Activated T-cell treated with anti-CD3 and anti-CD28 coated beads, Interleukin-2, amount 50 U/mL, for 4 hours (primary cell): ENCODE measurements at regions not wholly inside any gene's neighbourhood (a gene's known extent, or its start where the extent isn't known, plus 50 kb on each side); places are given as distances from the start of the nearest gene placed in this dataset.

Source experiments
- ATAC-seq, 2 donors: fragments of 200-7000 bp; cut with Tn5 transposase; one replicate each; pipeline ENCODE4 v1.10.0; 2021
- DNase-seq: peaks from one replicate; pipeline ENCODE4 v3.0.0-alpha.2; 2020
- H3K27me3 Mint-ChIP-seq: one replicate; pipeline ENCODE4 v1.8.0; 2021; ENCODE audit warnings: low read depth, mixed read lengths
- H3K36me3 Mint-ChIP-seq: one replicate; pipeline ENCODE4 v1.8.0; 2022; ENCODE audit warnings: mixed read lengths; ENCODE audit not compliant: insufficient read depth
- H3K4me1 Mint-ChIP-seq: one replicate; pipeline ENCODE4 v1.8.0; 2021; ENCODE audit warnings: low read depth, mixed read lengths
- H3K4me3 Mint-ChIP-seq: one replicate; pipeline ENCODE4 v1.8.0; 2021; ENCODE audit warnings: mild to moderate bottlenecking, moderate library complexity, mixed read lengths
- H3K9me3 Mint-ChIP-seq: one replicate; pipeline ENCODE4 v1.8.0; 2021; ENCODE audit warnings: mixed read lengths

- Mint-ChIP-seq H3K9me3 (no peaks in the 10 kb centered on the region), H3K36me3 (no peaks in the 10 kb centered on the region)
Observed at GRCh38 chr2:191759680-191760079, 81.7 kb downstream of the NABP1 start.

DNA sequence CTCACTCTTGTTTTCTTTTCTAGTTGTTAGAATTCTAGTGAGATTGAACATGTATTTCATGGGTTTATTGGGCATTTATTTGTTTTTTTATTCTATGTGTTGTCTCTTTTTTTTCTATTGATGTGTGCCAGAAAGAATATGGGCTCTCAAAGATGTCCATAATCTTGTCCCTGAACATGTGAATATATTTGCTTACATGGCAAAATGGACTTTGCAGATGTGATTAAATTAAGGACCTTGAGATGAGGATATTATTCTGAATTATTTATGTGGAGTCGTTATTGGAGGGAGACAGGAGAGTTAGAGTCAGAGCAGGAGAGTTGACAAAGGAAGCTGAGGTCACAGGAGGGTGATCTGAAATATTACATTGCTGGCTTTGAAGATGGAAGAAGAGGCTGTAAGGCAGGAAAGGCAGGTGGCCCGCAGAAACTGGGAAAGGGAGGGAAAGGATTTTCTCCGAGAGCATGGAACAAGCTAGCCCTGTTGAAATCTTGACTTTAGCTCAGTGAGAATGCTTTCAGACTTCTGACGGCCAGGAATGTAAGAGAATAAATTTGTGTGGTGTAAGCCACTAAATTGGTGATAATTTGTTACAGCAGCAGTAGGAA is 82.8 kb downstream of the NABP1 start:
- Mint-ChIP-seq H3K4me3 (no peak overlapping the region), H3K27me3 (peaks cover 9% of the 10 kb centered on the region), H3K36me3 (no peaks in the 10 kb centered on the region), H3K4me1 (peaks cover 5% of the 10 kb centered on the region), H3K9me3 (no peaks in the 10 kb centered on the region)
- DNase-seq (no peak), ATAC-seq (no peak)

More at GRCh38 chr2:191759680-191760079, 81.7 kb downstream of the NABP1 start:
- Mint-ChIP-seq H3K4me1 (peaks cover 5% of the 10 kb centered on the region), H3K27me3 (peaks cover 9% of the 10 kb centered on the region), H3K4me3 (no peak overlapping the region)
- ATAC-seq (no peak), DNase-seq (no peak)

DNA sequence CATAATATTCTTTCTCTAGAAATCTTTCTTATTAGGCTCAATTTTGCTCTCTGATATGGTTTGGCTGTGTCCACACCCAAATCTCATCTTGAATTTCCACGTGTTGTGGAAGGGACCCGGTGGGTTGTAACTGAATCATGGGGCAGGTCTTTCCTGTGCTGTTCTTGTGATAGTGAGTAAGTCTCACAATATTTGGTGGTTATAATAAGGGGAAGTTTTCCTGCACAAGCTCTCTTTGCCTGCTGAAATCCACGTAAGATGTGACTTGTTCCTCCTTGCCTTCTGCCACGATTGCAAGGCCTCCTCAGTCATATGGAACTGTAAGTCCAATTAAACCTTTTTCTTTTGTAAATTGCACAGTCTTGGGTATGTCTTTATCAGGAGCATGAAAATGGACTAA is 73.8 kb downstream of the CAVIN2 start:
- H3K36me3 Mint-ChIP-seq, result no peaks in the 10 kb centered on the region
- DNase-seq (no peak), ATAC-seq (no peak)
- peaks cover 7% of the 10 kb centered on the region for H3K9me3 Mint-ChIP-seq
- H3K4me3 Mint-ChIP-seq, result no peak overlapping the region
- H3K4me1 Mint-ChIP-seq, result no peaks in the 10 kb centered on the region
- peaks cover 4% of the 10 kb centered on the region for H3K27me3 Mint-ChIP-seq

DNA sequence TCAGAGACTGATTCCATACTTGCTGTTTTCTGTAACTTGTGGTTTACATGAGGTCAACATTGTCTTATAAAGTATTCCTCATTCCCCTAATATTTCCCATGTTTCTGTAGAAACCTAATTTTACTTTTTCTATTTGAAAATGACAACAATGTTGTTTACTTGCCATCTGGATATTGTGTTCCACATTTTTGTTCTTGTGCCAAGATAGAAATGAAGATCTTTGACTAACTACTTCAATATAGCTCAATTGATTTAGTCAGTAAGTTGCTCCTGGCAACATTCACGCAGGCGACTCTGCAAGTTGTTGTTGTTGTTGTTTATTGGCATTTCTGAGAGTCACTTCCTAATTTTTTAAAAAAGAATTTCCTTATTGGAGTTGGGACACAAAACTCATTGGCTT is 69.5 kb downstream of the CAVIN2 start:
- ATAC-seq, result no peak
- Mint-ChIP-seq H3K27me3 (peaks cover 3% of the 10 kb centered on the region), H3K4me3 (no peak overlapping the region), H3K4me1 (no peaks in the 10 kb centered on the region), H3K9me3 (peaks cover 7% of the 10 kb centered on the region), H3K36me3 (no peaks in the 10 kb centered on the region)
- no peak for DNase-seq

DNA sequence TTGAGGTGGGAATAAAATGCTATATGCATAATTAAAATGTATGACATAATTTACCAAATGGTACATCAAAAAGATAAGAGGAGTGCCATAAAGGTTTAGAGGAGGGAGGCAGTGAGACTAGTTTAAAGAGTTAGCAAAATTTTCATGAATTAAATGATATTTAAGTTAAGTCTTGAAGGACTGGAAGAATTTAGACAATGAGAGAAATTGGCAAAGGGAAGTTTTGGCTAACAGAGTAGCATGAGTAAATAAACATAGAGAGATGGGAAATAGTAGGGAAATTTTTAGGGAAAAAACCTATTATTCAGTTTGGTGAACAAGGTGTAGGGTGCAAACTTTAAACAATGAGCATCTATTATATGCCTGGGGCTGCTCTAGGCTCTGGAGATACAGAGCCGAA is 68.8 kb downstream of the CAVIN2 start:
- ATAC-seq (no peak), DNase-seq (no peak)
- Mint-ChIP-seq H3K4me1 (no peaks in the 10 kb centered on the region), H3K36me3 (no peaks in the 10 kb centered on the region), H3K4me3 (no peak overlapping the region), H3K9me3 (peaks cover 7% of the 10 kb centered on the region), H3K27me3 (peaks cover 3% of the 10 kb centered on the region)

DNA sequence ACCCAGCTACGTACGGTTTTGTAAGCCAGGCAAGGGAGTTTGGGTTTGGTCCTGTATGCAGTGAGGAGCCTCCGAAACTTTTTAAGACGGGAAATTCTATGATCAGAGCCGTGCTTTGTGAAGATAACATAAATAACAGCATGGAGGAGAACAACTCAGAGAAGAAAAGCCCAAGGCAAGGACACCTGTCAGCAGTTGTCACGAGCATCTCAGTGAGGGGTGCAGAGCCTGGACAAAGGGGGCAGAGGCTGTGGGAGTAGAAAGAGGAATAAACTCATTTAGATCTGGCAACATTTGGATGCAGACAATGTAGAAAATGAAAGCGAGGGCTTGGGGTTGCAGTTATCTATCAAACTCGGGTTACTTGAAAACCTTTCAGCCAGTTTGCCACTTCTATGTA is 64.5 kb downstream of the CAVIN2 start:
- no peaks in the 10 kb centered on the region for H3K9me3 Mint-ChIP-seq
- ATAC-seq (no peak), DNase-seq (no peak)
- peaks cover 3% of the 10 kb centered on the region for H3K27me3 Mint-ChIP-seq
- peaks cover 3% of the 10 kb centered on the region for H3K4me1 Mint-ChIP-seq
- H3K4me3 Mint-ChIP-seq, result no peak overlapping the region
- no peaks in the 10 kb centered on the region for H3K36me3 Mint-ChIP-seq

DNA sequence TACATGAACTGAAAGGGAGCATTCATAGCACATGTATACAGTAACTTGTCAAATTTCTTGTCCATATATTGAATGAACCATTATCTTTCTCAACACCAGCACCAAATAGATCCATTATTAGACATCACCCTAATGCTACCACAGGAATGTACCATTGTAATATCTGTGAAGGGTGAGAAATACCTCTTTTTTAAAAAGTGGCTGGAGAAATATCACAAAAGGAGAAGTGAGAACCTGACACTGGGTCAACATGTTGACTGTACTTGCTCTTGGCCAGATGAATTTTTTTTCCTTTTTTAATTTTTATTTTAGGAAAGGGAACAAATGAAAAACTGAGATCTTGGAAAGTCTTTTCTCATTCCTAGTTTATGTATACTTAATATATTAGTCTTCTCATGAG is 63.5 kb downstream of the CAVIN2 start:
- no peak for DNase-seq
- H3K36me3 Mint-ChIP-seq, result no peaks in the 10 kb centered on the region
- no peak for ATAC-seq
- no peak overlapping the region for H3K4me3 Mint-ChIP-seq
- H3K4me1 Mint-ChIP-seq, result peaks cover 4% of the 10 kb centered on the region
- H3K9me3 Mint-ChIP-seq, result no peaks in the 10 kb centered on the region
- H3K27me3 Mint-ChIP-seq, result peaks cover 5% of the 10 kb centered on the region
